HG03159 (cell line): ENCODE measurements at regions not wholly inside any gene's neighbourhood (a gene's known extent, or its start where the extent isn't known, plus 50 kb on each side); places are given as distances from the start of the nearest gene placed in this dataset.

Source experiments
- ATAC-seq: cut with Tn5 transposase; IDR thresholded peaks from one replicate; pipeline ENCODE4 v1.9.1; 2021; ENCODE audit warnings: mild to moderate bottlenecking, moderate library complexity; ENCODE audit not compliant: unreplicated experiment

- ATAC-seq, result no peak
Observed at GRCh38 chr12:75974323-75975187, 57.0 kb downstream of the PHLDA1 start.

- ATAC-seq, result no peak
Observed at GRCh38 chr12:75971253-75971652, 60.3 kb downstream of the PHLDA1 start.

DNA sequence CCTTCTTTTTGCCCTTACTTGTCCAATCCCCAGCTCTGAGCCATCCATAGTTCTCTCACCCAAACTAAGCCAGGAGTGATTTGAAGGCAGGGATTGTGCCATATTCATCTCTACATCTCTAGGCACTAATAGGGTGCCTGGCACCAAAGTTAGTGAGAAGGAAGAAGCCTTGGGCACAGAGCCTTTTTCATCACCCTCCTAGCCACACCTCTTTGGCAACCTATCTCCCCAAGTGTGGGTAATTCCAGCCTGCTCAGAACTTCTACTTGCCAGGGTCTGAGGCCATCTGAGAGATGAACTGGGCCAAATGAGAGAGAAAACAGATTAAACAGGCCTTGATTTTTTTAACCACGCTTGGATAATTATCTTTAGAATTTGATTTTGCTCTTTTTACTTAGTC lies 61.3 kb downstream of the PHLDA1 start:
- ATAC-seq, result no peak

DNA sequence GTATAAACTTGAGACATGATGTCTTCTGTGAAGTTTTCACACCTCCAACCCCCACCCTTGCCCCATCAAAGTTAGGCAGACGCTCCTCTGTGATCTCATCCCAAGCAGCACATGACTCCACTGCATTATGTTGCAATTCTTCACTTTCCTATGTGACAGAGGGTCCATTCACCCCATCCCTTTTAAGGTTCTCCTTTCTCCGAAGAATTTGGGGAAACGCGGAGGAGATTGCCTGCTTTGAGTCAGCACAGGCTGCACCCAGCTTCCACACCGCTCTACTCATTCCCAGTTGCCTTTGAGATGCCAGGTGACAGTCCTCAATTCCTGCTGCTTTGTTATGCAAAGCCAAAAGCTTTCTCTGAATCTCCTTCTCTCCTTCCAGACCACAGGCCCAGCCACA lies 61.8 kb downstream of the PHLDA1 start:
- ATAC-seq, result no peak

DNA sequence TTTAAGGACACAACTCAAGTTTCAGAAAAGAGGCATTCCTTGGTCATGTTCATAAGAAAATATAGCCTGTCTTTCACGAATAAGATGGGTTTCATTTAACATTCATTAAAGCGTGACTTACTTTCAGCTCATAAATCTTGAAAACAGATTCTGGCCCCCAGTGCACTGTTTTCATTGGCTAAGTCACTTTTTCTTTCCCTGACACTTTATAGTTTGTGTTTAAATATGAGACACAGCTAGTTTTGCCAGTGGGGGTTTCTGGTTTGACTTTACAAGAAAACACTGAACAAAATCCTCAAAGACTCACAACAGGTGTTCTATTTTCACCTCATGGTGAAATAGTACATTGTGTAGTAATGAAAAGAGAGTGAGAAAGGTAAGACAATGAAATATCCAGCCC lies 65.9 kb downstream of the PHLDA1 start:
- no peak for ATAC-seq

DNA sequence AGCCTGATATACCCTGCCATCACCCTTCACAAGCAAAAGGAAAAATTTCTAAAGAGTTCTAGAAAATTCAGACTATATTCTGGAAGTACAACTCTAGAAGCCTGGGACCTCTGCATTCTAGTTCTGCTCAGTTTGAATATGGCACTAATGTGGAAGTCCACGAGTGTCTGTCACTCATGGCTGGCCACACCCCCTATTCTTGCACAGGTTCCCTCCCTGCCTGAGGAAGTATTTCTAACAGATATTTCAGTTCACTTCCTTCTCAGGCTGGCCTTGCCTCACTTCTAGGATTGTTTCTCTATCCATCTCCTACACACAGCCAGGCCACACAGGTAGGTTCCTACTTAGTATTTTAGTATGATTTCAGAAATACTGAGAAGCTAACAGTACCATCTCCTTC lies 67.4 kb downstream of the PHLDA1 start:
- ATAC-seq, result peak; percentile 60

DNA sequence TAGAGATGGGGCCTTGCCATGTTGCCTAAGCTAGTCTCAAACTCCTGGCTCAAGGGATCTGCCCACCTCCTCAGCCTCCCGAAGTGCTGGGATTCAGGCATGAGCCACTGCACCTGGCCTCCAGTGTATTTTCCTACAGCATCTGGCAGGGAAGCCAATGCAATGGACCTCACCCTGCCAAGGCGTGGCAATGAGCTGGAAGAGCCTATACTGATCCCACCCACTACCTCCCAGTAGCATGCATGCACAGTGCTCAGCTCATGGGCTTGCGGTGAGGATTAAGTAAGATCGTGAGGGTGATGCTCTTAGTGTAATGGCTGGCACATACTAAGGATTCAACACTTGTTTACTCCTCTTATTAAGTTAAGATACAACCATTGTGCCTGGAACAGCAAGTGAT lies 69.7 kb downstream of the PHLDA1 start:
- ATAC-seq, result no peak

DNA sequence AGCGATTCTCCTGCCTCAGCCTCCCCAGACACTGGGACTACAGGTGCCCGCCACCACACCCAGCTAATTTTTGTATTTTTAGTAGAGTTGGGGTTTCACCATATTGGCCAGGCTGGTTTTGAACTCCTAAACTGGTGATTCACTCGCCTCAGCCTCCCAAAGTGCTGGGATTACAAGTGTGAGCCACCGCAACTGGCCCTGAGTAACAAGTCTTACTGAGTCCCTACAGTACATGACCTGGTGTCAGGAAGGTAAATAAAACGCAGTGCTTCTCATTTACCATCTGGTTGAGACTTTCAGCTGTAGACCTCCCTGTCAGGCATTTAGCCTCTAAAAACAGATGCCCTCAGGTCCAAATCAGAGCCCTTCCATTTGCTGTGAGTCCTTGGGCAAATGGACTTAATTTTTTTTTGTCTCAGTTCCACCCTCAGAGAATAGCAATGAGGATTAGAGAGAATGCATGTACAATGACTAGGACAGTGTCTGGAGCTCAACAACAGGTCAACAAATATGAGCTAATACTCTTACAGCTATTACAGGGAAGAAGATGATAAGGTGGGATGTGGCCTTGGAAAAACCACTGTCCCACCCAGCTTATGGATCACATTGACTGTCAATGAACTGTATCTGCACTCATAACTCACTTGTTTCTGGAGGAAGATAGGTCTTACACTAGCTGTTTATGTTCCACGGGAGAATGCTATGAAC lies 70.5 kb downstream of the PHLDA1 start:
- no peak for ATAC-seq

- ATAC-seq, result peak; percentile 53
Observed at GRCh38 chr12:75960086-75960910, 71.3 kb downstream of the PHLDA1 start.

- ATAC-seq, result no peak
Observed at GRCh38 chr12:75959506-75959905, 72.1 kb downstream of the PHLDA1 start.

DNA sequence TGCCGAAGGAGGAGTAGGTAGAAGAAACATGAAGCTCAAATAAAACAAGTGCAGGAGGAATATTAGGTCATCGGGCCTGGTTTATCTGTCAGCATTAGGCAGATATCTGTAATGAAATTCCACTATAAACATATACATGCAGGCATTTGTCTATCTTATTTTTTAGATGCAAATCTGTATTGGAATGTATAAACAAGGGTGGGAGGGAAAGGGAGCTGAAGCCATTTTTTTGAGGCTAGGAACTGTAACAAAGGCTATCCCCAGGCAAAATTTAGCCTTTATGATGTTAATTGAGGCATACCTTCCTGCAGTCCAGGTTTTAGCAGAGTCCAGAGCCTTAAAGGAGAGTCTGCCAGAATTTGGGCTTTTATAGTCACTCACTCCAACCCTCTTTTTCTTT lies 72.5 kb downstream of the PHLDA1 start:
- no peak for ATAC-seq

DNA sequence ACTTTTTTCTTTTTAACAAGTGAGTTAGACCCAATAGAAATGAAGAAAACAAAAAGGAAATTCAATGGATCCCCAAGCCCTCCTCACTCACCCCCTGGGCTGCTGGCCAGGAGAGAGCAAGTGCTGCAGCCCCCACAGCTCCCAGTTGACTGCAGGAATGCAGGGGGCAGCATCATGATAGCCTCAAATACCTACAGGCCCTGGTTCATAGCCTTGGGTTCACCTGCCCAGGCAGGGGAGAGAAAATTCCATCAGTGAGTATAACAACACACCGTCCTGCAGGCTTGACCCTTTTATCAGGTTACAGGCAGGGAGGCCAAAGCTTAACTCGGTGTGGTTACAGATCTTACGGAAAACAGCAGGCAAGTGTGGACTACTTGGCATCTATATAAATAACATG lies 76.3 kb downstream of the PHLDA1 start:
- no peak for ATAC-seq

GRCh38 chr12:75954749-75955148 lies 76.8 kb downstream of the PHLDA1 start:
- ATAC-seq, result no peak

DNA sequence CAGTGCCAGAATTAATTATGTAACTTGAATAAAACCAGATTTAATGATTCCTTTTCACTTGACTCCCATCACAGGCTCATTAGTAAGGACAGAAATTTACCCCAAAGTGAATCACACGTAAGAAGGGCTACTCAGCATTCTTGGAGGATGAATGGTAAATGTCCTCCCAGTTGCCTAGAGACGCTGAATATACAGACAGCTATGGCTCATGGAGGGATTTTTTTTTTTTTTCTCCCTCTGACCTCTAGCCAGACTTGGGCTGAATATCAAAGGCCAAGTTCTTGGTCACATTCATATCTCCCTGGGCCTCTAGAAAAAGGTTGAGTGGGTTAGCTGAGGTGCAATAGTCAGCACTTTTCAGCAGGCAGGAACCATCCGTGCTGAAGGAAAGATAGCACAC lies 77.5 kb downstream of the PHLDA1 start:
- ATAC-seq, result no peak

GRCh38 chr12:75953312-75953906 lies 78.2 kb downstream of the PHLDA1 start:
- ATAC-seq, result no peak

DNA sequence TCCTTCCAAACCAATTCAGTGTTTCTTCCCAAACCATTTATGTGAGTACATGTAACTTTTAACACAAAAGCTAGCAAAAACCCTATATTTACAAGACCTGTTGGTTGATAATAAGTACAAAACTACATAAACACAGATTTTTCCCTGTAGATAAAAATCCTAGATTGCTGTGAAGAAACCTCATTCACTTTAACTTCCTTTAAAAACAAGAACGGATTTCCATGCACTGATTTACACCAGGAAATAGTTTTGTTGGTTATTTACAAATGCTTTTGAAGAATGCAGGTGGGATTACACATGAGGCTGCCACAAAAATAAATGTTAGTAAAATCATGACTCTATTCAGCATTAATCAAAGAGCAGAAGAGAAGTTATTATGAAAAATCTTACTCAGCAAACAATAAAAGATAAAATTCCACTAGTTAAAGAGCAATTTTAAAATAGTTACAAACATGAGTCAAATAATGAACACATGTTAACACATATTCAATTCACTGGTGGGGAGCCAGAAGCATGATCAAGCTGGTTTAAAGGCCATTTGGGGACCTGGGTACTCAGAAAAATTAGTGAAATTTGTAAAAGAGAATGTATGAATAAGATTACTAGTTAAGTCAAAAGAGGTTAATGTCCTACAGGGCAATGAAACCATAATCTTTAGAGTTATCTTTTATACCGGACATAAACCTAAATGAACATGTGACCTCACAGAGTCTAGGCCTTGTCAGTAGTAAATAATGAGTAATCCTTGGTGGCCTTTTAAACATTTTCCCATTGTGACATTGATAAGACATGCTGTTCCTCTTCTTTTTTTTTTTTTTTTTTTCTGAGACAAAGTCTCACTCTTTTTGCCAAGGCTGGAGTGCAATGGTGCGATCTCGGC lies 79.9 kb downstream of the PHLDA1 start:
- ATAC-seq, result no peak

DNA sequence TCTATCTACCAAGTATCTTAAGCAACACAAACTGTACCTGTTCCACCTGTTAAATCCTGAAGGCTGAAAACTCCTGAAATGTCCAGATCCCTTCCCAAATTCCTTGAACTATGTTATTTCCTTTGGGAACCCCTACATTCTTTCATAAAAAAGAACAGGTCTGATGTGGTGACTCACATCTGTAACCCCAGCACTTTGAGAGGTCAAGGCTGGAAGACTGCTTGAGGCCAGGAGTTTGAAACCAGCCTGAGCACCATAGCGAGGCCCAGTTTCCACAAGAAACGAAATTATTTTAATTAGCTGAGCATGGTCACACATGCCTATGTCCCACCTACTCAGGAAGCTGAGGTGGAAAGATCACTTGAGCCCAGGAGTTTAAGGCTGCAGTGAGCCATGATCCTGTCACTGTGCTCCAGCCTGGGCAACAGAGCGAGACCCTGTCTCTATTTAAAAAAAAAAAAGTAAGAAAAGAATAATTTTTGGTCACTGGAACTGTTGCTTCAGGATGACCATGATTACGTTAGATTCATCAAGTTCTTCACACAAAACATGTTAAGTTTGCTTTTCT lies 84.3 kb downstream of the PHLDA1 start:
- ATAC-seq, result no peak

GRCh38 chr12:75945581-75945980 lies 86.0 kb downstream of the PHLDA1 start:
- no peak for ATAC-seq

GRCh38 chr12:75944905-75945432 lies 86.6 kb downstream of the PHLDA1 start:
- no peak for ATAC-seq
